HG03039 (cell line): ENCODE measurements at regions not wholly inside any gene's neighbourhood (a gene's known extent, or its start where the extent isn't known, plus 50 kb on each side); places are given as distances from the start of the nearest gene placed in this dataset.

Experiments
- ATAC-seq: cut with Tn5 transposase; IDR thresholded peaks from one replicate; pipeline ENCODE4 v1.9.1; 2021; ENCODE audit warnings: mild to moderate bottlenecking, moderate library complexity; ENCODE audit not compliant: unreplicated experiment

DNA sequence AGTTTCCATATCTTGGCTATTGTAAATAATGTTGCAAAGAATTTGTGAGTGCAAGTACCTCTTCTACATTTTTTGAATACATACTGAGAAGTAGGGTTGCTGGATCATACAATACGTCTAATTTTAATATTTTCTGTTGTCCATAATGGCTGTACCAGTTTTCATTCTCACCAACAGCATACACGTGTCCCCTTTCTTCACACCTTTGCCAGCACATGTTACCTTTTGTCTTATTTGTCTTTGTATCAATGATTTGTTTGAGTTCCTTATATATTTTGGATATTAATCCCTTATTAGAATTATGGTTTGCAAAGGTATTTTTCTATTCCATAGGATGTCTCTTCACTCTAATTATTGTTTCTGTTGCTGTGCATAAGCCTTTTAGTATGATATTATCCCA lies 904.3 kb downstream of the METTL15 start:
- ATAC-seq, result no peak

DNA sequence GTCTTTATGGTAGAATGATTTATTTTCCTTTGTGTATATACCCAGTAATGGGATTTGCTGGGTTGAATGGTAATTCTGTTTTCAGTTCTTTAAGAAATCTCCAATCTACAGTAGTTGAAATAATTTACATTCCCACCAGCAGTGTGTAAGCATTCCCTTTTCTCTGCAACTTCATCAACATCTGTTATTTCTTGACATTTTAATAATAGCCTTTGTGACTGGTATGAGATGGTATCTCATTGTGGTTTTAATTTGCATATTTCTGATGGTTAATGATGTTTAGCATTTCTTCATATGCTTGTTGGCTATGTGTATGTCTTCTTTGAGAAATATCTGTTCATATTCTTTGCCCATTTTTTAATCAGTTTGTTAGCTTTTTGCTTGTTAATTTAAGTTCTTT lies 901.2 kb downstream of the METTL15 start:
- ATAC-seq, result no peak

DNA sequence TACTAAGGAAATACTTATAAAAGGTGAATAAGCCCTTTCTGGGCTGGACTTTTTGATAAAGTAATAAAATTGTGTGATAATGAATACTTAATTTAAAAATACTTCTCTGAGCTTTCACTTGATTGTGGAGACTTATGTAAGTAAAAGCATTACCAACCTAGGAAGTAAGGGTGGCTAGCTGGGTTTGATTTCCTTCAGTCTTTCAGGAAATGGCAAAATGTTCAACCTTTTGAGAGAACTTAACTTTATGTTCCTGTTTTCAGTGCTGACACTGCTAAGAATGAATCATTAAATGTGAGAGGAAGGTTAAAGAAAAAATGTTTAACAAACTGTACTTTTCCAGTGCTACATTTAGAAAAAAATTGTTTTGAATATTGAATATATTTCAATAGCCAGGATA lies 900.3 kb downstream of the METTL15 start:
- ATAC-seq, result no peak

DNA sequence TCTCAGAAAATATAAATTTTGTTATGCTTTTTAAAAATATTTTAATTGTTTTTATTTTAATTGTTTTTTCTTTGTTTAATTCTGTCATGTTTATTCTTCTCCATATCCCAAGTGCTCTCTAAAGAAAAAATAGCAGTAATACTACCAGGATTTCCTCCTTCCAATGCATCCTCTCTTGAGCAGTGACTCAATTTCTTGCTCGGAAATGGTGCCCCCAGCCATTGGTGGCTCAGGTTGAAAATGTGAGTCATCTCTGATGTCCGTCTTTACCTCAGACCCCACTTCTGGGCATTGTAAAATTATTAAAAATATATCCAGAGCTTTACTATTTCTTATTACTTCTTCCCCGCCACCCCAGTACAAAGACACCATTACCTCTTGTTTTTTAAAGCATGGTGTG lies 898.5 kb downstream of the METTL15 start:
- ATAC-seq, result no peak

DNA sequence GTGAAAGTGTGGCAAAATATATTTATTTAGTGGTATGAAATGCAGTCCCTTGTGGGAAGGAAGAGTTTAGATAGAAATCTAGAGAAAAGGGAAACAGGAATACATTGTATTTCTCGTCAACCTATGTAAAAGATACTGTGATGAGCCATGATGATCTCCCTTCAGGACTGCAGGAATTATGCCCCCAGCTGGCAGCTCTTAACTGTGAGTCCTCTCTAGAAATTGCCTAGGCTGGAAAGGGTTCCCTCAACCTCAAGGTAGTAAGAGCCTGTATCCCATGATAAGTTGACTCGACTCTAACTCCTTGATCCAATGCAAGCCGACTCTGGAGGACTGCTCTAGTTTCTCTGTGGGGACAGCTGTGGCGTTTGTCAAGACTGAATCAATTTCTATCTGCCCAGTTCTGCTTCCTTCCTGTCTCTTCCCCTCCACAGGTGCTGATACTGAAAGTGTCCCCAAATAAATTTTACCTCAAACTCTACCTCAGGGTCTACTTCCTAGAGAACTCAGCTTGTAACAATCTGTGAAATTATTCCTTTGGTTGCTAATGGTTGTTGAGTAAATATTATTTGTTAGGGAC lies 897.3 kb downstream of the METTL15 start:
- ATAC-seq, result no peak

DNA sequence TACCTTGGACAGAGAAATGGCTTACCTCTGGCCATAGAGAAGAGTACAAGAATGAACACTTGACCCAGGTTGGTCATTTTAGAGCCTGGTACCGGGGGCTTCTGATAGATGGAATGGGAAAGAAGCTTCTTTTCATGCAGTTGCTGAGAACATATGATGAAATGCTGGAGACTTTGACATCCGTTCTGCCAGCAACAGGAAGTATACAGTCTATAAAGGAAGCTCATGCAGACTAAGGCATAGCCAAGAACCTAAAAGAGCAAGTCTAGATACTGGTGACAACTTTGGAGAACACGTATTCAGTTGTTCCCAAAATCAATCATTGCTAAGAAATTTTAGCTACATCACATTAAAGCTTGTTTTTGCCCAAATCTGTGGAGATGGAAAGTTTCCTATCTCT lies 894.6 kb downstream of the METTL15 start:
- ATAC-seq, result no peak

DNA sequence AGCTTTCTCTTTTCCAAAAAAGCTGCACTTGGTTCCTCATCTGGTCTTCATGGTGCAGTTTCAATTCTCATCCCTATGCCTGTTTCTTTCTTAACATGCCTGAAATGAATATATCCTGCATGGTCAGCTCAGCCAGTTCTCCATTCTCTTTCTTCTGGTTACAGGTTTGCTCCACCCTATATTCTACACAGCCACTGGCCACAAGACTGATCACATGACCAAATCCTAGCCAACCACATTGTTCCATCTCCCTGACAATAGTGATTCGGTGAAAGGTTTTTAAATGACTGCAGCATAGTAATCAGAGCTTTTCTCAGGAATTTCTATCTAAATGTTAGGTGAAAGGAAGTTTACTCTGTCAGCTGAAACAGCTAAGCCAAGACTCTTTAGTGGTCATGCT lies 891.4 kb downstream of the METTL15 start:
- no peak for ATAC-seq

DNA sequence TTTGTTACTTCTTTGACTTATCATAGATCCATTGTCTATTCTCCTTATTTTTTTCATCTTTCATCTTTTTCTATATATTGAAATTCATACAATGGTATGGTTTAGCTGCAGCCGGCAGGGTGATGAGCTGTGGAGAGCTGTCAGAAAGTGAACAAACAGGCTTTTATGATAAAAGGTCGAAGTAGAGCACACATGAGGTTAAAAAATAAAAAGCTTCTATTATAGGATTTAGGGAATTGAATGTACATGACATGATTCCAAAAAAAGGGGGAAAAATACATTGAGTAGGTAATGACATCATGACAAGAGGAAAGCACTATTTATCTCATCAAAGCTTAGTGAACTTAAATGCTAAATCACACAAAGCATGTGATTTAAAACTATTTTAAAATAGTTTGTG lies 884.8 kb downstream of the METTL15 start:
- ATAC-seq, result no peak

DNA sequence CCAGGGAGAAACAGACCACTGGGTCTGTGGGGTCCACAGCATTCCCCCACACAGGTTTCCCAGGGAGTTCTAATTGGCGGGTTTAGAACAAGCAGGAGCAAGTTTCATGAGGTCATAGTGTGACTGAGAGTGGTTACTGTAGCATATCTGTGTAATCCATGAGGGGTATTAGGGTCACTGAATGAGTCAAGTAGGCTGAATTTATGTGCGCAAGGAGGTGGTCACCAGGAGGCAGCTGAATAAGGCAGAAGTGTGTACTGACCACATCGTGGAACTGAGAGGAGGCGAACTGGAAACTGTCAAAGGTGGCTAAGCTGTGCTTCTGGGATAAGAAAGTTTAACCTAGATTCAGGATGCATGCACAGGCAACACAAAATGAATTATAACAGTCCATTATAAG lies 876.0 kb downstream of the METTL15 start:
- no peak for ATAC-seq

DNA sequence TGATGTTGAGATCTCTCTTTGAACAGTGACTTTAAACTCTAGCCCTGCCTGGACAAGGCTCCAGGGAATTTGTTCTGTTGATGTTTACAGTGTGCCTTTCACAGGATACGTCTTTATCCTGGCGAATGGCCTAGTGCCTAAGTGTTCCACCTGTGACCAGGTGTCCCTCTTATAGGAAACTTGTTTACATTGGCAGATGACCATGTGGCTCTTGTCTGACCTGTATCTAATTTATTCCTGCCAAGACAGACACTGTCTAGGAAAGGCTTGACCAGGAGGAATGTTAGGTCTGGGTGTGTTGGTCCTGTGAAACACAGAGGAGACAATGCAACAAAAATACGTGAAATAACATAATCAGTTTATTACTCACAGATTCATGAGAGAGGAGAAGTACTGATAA lies 875.6 kb downstream of the METTL15 start:
- no peak for ATAC-seq

DNA sequence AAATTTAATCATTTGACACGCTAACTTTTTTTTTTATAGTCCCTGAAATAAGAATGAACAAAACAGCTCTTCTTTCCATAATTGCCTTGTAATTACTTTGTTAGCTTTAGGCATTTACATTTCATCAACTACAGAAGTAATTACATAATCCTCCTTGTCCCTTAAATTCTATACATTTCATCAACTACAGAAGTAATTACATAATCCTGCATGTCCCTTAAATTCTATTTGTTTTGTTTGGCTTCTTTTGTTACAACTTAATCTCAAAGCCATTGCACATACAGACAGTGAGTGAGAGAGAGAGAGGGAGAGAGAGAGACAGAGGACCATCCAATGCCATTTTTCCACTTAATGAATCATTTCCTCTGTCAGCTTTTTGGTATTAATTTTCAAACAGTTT lies 873.2 kb downstream of the METTL15 start:
- ATAC-seq, result no peak

DNA sequence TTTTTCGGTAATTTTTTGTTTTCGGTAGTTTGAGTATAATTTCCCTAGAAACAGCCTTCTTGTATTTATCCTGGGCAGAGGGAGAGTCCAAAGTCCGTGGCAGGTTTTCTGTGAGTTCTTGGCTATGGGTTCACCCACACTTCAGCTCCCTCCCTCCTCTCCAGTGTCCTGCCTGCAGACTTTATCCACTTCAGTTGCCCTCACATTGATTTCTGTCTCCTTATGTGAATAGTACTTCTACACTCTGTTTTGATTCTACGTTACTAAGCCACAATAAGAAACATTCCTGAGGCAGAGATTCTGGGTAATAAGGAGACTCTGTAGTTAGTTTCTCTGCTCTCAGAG lies 868.6 kb downstream of the METTL15 start:
- ATAC-seq, result no peak

DNA sequence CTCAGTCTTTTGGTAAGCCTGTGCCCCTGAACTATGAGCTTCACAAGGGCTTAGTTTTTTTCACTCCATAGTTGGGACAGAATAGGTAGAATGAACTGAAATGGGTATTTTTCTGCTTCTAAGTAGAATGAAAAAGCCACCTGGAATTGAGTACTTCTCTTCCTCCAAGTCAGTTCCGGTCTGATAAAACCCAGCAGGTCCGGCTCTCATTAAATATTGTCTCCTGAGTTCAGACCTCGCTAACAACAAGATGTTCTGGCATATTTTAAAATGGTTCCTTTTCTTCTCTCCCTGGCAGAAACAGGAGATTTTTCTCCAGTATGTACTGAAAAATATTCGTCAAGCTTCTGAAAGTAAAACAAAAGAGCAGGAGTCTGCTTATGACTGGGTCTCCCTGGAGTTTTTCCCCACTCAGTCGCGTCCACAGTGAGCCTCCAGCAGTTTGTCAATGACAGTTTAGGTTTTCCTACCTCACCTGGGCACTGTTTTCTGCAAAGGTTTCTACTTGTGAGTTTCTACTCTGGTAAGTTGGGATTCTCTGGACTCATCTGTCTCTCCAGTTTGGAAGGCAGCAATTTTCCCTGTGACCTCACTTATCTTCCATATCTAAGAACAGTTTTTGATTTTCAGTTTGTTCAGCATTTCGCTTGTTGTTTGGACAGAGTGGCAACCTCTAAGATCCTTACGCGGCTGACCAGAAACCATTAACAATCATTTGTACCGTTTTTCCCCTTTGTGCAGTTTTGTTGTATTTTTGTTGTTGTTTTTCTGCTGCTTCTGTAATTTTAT lies 868.0 kb downstream of the METTL15 start:
- ATAC-seq, result no peak

DNA sequence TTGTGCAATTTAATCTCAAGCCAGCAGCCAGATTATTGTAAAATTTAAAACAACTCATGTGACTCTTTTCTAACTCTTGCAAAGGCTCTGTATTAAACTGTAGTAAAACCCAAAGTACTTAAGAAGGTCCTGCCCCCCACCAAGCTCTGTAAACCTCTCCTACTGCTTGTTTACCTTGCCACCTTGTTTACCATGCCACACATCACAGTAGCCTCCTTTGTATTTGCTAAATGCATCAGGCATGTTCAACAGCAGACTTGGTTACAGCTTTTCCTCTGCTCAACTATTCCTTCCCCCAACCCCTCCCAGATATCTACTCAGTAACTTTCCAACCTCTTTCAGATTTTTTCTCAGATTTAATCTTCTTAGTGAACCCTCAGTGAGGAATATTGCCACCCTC lies 861.6 kb downstream of the METTL15 start:
- ATAC-seq, result no peak

DNA sequence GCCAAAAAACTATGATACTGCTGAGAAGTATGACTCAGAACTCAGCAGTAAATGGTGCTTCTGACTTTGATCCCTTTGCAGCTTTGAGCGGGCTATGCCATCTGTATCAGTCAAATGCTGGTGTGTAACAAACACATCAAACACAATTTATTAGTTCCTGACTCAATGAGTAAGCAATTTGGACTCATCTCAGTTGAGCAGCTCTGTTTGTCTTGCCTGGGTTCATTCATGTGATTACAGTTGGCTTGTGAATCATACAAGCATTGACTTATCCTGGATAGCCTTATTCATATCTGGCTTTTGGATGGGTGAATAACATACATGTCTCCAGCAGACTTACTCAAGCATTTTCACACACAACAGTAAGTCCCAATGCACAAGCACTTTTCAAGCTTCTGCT lies 858.8 kb downstream of the METTL15 start:
- ATAC-seq, result no peak

DNA sequence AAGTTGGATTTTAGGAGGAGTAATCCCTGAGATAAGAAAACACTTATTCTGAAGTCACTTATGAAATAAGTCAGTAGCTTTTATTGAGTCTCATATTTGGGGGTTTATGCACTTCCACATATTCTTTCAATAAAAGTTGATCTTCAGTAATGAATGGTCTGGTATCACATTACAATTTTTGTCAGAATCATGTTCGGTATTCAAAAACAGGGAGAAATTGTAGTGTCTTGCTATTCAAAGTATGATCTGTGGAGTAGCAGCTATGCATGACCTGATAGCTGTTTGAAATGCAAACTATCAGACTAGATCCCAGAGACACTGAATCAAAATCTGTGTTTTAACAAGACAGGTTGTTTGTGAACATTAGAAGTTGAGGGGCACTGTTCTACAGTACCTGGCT lies 857.6 kb downstream of the METTL15 start:
- ATAC-seq, result no peak

DNA sequence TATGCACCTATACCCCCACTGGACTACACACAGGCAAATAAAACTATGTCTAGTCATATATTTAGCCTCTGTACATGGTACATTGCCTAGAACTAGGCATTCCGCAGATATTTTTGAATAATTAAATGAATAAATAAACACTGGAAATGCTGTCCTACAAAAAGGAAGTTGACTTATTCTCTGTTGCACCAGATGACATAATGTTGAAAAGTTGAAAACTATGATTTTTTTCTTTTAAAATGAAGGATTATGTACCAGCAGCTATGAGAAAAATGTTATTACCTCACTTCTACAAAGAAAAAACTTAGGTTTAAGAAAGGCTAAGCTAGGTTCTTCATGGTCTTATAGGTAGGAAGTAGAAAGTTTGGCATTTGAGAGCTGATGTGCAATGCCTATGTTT lies 856.6 kb downstream of the METTL15 start:
- no peak for ATAC-seq

DNA sequence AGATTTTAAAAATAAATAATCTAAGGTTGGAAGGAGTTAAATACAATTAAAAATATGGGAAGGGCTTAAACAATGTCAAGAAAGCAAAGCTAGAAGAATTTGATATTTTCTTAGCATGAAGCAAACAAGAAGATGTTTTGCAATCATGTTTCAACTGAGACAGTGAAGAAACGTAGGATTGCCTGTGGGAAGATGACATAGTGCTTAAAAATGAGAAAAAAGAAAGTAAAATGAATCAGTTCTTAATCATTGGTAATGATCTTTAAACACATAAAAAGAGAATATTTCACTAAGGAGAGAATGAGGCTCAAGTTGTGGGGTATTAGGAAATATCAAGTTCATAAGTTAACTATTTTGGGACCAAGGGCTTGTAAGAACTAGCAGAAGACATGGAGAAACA lies 855.0 kb downstream of the METTL15 start:
- no peak for ATAC-seq

DNA sequence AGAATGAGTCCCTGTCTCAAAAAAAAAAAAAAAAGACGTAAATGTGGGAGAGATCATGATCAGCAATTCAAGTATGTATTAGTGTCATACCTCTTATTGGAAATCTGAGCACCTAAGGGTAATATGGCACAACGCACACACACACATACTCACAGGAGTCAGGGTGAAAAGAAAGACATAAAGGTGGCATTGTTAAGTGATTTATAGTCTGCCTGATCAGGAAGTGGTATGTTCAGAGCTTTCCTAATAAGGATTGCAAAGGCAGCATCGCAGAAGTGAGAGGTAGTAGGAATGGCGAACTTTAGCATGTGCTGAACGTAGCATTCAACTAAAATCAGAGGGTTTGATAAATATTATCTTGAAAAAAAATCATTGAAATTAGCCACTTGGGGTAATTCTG lies 854.3 kb downstream of the METTL15 start:
- ATAC-seq, result no peak

DNA sequence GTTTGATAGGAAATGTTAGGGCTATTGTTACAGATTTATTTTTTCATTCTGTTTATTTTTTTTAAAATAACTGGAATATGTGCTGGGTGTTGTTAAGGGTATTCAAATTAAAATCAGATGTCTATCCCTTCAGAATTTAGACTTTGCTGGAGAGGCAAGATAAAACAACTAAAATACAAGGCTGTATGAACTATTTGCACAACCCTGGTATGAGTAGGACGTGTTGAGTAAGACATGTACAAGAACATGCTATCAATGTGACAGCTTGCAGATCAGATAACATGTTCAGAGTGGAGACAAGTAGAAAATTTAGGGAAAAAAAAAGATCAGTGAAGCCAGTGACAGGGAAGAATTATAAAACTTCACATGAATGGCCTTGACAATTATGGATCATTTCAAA lies 853.5 kb downstream of the METTL15 start:
- ATAC-seq, result no peak

DNA sequence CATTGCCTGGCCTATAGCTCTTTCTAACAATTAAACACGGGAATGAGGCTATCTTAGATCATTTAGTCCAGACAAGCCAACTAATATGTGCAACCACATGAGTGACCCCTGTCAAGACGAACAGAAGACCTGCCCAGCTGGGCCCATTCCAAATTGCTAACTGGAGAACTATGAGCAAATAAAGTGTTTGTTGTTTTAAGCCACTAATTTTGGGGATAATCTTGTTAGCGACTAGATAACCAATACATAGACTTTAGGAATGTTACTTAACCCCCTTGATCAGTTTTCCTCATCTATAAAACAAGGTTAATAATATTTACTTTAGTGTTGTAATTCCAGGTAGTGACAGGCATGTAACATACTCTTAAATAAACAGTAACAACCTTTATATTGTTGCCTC lies 848.3 kb downstream of the METTL15 start:
- no peak for ATAC-seq

DNA sequence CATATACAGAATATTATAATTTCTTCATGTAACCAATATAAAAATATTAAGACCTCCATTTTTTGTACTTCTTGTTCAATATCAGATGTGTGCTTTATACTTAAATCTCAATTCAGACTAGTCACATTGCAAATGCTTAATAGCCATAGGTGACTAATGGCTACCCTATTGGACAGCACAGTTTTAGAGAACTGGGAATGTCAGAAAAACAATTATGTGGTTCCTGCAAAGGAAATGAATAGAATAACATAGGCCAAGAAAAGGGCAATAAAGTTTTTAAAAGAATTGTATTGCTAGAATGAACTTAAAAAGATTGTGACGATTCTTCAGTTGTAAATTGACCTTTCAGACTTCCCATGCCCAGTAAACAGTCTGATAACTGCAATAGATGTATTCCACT lies 843.0 kb downstream of the METTL15 start:
- ATAC-seq, result no peak

DNA sequence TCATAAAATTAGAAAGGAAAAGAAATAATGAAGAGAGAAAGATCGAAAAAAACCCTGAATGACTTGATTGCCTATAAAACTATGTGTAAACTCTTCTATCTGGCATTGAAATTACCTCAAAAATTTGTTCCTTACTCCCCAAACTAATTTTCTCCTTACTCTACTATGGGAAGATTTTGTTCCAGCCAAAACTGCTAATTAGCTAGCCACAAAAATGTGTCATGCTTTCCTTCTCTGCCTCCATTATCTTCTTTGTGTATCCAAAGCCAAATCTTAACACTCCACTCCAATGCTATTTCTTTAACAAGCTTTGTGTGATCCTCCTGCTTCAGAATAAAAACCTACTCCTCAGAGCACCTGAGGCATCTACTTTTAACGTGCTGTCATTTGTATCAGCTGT lies 831.2 kb downstream of the METTL15 start:
- no peak for ATAC-seq
